Germinal center (tissue), 1 donor: ENCODE measurements at regions not wholly inside any gene's neighbourhood (a gene's known extent, or its start where the extent isn't known, plus 50 kb on each side); places are given as distances from the start of the nearest gene placed in this dataset.

Experiments used
- DNase-seq: peaks from one replicate; pipeline ENCODE4 v3.0.0; 2012; ENCODE audit warnings: mixed read lengths, low spot score

DNA sequence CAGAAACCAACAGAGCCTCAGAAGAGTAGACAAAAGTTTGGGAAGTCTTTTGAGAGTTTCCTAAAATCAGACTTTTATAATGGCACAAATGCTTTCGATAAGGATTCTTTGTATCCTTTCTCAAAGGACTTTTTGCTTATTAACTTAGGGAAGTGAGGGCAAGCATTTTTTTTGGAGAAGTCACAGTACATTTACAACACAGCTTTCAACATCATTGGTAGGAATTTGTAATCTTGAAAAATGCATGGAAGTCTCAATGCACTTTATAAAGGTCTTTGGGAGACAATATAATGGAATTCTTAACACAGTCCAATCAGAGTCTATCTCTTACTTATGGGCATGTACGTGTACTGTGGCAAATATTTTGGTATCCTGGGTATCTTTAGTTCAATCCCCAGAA, 325.8 kb upstream of the NR5A2 start:
- DNase-seq = no peak

DNA sequence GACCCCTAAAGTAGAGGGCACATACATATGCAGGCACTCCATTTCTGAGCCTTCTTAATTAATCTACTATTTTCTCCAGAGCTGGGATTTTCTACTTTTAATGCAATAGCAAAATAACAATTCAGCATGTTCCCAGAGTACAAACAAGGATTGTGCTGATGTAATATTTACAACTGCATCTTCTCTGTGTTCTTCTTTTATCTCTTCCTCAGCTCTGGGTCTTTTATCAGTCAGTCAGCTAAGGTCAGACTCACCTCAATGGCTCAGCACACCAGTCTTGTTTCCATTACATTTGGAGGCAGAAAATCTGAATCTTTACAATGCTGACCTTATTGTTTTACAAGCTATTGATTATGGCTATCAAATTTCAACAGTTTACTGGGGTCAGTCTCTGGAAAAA, 323.3 kb upstream of the NR5A2 start:
- no peak for DNase-seq

DNA sequence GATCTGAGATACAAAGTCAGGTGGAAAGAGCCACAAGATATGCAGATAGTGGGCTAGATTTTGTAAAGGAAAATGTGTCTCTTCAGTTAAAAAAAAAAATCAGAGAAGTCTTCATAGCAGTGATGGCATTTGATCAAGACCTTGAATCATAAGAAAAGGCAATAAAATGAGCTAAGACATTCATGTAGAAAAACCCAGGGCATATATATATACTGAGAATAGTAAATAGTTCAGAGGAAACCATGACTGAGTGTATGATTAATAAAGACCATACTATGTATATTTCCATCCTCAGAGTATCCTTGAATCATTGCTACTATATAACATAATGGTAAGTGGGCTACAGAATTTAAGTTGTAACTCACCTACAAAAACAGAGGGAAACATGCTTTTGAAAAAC, 321.7 kb upstream of the NR5A2 start:
- no peak for DNase-seq

DNA sequence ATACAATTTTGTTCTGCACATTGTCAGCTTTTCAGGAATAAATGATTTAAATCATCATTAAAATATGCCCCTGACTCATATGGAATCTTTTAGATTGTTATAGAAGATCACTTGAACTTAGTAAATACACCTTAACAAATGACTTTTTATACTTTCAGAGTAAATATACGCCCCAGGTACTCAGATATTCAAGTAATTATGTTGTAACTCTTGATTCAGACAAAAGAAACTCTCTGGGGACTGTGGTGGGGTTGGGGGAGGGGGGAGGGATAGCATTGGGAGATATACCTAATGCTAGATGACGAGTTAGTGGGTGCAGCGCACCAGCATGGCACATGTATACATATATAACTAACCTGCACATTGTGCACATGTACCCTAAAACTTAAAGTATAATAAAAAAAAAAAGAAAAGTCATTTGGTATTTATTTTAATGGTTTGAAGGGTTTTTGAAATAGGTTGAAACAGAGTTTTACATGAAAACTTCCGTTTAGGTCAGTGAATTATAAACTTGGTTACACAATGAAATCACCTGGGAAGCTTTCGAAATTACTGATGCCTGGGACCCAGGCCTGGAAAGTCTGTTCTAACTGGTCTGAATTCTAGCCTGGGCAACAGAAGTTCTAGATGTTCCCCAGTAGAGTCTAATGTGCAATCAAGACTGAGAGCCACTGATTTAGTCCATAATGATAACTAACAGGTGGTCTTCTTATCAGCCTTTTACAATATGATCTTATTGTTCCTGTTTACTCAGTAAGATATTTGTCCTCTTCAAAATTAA, 320.5 kb upstream of the NR5A2 start:
- DNase-seq = no peak

DNA sequence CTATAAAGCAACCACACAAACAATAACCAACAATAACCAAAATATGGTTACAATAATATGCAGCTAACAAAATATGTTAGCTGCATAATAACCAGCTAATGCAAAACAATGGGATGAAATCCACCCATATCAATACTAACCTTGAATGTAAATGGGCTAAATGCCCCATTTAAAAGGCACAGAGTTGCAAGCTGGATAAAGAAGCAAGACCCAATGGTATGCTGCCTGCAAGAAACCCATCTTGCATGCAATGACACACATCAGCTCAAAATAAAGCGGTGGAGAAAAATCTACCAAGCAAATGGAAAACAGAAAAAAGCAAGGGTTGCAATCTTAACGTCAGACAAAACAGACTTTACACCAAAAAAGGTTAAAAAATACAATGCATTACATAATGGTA, 316.5 kb upstream of the NR5A2 start:
- no peak for DNase-seq

DNA sequence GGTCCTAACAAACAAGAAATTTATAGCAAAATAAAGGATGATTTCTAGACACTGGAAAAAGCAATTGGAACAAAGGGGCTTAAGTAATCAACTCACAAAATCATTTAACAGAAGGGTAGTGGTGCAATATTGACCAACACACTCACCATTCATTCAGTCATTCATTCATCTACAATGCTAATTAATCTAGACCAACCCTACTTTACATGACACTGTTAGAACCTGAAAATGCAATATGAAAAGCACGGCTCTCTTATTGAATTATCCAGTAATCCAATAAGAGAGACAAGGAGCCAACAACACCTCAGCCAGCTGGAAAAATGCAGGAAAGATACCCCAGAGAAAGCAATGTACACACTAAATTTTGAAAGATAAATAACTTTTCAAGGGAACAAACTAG, 310.8 kb upstream of the NR5A2 start:
- DNase-seq = no peak

DNA sequence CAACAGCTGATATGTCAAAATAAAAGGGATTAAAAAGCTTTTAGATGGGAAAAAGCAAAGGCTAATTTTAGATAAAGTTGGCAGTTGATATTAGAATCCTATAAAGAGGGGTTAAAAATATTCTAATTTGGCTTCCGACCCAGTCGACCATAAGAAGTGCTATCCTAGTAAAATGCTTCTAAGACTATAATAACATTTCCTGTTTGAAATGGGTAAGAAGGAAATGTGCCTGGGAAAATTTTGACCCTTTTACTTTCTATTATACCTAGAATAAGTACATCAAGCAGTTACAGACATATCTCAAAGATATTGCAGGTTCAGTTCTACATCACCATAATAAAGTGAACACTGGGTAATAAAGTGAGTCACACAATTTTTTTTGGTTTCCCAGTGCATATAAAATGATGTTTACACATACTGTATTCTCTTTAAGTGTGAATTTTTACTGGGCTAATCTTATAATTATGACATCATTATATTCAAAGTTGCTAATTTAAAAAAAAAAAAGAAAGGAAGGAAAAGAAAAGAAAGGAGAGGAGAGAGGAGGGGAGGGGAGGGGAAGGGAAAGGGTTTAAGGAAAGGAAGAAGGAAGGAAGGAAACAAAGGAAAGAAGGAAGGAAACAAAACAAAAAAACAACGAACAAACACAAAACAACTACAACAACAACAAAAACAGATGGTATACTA, 308.2 kb upstream of the NR5A2 start:
- no peak for DNase-seq

DNA sequence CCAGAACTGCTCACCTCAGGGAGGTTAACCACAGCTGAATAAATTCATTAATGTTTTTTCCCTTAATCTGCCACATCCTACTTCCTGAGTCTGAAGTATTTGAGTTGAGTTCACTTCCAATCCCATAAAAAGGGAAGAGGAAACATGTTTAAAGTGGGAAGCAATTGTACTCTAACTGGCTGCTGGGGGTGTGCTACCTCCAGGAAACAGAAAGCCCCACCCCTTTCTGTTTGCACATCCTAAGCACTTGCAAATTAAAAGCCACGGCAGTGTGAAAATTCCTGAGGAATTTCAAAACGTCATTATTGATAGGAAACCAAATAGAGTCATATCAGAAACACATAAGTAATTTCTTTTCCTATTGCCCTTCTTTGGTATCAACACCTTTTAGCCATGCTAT, 307.0 kb upstream of the NR5A2 start:
- no peak for DNase-seq

DNA sequence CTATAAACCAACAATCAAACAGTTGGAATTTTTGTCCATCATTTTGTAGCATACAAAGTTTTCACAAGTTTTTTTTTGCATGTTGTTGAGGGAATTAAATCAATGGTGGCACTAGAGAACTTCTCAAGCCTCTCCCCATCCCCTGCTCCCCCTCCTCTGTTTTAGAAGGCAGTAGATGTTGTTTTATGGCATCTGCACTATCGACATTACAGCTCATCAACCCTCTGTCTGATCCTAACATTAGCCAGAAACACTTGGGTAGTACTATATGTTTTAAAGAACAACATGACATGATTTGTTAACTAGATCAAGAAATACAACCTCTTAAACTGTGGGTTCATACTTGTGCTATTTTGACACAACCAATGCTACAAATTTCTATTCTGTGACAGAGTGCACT, 306.5 kb upstream of the NR5A2 start:
- no peak for DNase-seq

DNA sequence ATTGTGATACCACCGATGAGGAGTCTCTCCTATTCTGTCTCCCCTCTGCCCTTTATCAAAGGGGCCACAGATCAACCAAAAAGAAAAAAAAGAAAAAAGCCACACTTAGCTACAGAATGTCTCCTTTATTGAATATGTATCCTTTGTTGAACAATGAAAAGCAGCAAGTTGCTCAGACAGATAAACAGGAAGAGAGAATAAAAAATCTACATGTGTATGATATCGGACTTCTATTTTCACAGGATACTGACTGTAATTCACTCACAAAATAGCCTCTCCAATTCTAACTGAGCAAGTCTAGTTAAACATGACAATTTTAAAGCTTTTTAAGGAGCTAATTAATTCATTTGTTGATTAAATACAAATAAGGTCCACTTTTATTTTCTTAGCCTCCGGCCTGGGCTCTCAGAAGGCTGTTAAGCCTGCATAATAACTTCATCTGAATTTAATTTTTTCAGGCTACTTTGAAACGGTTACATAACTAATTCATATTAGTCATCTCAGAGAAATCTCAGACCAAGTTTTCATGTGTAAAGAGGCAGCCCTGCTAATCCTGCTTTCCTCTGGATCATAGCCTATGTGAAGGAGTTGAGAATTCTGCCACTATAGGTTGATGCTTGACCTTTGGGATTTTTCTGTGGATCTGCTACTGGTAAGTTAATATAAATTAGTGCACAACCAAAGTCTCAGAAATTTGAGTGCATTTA, 304.1 kb upstream of the NR5A2 start:
- no peak for DNase-seq

DNA sequence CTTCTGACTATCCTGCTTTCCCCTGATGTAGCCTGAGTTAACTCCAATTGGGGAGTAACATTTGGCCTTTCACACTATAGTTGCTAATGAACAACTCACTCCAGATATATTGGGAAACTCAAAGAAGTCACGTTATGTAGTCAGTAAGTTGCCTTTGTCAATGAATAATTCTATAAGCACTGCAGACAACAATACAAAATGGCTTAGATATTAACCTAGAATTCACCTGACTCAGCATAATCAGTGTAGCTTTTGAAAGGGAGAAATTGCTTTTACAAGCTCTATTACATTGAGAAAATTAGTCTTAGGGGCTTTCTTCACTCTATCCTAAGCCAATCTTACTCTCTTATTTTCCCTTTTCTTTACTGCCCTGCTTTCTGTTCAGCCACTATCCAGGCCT, 303.5 kb upstream of the NR5A2 start:
- DNase-seq = no peak

DNA sequence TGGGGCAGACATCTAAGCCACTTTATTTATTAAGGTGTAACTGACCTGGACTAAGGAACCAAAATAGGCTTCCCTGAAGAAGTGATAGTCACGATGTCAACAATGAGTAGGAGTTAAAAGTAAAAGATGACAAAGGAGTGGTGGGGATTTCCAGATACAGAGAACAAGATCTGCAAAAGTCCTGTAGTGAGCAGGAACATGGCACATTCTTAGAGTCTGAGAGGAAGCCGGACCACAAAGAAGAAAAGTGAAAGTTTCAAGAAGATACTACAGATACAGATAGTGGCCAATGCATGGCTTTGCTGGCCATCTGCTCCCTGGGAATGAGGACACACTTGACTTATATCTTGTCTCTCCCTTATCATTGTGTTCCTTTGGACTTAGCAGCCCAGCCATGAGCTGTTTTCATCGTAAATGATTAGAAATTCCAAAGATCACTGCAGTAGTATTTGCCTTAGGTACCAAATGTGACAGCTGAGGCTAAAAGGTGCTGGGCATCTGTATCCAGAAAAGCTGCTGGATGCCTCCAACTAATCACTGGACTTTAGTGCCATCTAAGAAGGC, 302.4 kb upstream of the NR5A2 start:
- DNase-seq = no peak

DNA sequence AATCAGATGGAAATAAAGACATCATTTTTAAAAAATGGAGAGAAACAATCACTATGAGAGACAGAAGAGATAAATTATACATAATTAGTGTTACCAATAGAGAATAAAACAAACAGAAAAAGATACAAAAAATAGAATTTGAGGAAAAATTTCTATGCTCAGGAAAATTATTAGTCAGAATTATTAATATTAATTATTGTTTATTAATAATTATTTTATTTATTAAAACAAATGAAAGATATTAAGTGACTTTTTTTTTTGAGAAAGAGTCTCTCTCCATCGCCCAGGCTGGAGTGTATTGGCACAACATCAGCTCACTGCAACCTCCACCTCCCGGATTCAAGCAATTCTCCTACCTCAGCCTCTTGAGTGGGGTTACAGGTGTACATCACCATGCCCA, 299.8 kb upstream of the NR5A2 start:
- no peak for DNase-seq

DNA sequence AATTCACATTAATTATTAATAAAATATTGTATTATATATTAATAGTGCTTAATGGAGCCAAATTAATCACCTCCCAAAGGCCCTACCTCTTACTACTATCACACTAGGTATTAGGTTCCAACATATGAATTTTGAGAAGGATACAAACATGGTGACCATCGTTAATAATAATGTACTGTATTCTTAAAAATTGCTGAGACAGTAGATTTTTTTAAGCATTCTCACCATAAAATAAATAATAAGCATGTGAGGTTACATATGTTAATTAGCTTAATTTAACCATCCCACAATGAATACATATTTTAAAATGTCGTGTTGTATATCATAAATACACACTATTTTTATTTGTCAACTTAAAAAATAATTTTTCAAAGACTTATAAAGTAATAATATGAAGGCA, 299.2 kb upstream of the NR5A2 start:
- DNase-seq = no peak

DNA sequence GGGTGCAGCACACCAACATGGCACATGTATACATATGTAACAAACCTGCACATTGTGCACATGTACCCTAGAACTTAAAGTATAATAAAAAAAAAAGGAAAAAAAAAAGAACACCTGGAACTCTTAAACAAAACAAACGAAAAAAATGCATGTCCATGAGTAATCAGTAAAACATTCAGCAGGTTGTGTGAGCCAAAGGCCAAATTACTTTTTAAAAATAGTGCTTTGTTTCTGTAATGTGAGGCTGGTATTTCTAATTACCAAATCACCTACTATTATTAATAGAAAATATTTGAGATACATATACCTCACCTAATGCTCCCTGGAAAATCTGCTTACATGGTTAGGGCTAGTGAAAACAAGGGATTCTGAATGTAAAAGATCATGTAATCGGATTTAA, 294.4 kb upstream of the NR5A2 start:
- DNase-seq = no peak

DNA sequence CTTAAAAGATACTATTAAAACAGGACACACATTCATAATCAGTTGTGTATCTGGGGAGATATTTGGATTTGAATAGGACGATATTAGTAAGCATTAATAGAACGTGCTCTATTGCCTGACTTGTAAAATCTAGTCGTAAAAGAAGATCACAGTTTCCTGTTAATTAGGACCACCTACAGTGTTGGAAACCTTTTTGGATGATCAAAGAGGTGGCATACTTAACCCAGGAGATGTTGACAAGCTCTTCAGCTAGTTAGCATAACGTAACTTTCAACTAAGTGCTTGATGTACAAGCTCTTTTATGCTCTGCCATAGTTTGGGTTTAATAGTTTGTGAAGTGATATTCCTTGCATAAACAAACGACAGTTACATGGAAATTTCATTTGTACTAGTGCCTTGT, 293.3 kb upstream of the NR5A2 start:
- DNase-seq = no peak

DNA sequence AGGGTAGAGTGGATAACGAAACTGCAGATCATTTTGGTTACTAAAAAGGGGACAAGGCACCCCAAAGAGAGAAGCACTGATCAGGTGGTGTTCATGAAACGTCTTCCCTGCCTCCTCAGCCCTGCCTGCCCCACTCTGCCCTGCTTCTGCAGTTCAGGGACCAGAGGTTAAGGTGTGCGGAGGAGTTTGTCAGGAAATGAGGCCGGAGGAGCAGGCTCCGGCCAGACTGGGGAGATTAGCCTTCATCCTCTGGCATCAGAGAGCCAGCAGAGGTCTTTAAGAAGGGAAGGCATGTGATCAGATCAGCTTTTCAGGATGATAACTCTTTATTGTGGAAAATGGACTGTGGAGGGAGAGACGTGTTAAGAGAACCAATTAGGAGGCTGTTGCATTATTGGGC, 291.9 kb upstream of the NR5A2 start:
- no peak for DNase-seq

DNA sequence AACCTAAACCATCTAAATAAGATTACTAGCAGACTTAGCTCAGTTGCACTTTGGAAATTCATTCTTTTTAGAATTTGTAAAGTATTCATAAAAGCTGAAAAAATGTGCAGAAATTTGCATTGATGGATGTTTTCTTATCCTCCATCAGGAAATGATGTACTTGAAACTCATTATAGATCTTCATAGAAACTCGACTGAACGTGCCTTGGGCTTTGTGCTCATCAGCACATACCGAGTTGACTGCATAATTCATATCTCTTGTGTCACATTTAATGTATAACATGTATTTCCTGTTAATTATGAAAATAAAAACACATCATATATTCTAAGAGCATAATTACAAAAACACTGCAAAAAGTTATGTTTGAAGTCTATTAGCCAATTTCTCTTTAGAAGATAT, 290.9 kb upstream of the NR5A2 start:
- DNase-seq = no peak

DNA sequence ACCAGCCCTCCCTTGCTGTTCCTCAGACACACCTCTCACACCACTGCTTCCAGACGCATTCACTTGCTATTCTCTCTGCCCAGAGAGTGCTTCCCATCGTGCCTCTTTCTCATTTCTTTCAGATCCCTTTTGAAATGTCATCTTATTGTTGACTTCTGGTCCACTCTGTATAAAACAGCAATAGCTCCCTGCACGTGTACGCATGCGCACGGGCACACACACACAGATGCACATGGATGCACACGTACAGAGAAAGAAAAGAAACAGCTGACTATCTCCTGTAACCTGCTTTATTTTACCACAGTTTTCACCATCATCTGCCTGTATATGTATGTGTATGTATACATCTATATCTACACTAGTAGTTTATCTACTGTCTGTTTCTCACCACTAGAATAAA, 285.9 kb upstream of the NR5A2 start:
- no peak for DNase-seq

DNA sequence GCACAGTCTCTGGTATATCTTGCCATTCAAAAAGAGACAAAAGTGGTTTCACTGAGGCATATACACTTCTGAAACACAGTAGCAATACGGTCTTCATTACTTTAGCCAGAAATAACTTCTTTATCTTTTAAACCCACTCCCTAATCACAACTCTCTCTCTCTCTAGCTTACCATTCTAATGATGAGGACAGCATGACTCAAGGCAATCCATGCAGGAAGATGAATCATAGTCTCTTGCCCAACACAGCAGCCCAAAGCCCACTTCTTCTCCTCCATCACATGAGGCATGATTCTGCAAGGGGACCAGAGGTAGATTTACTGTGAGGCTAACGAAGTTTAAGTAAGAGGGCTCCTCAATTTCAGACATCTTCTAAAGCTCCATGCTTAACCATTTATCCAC, 285.0 kb upstream of the NR5A2 start:
- no peak for DNase-seq

DNA sequence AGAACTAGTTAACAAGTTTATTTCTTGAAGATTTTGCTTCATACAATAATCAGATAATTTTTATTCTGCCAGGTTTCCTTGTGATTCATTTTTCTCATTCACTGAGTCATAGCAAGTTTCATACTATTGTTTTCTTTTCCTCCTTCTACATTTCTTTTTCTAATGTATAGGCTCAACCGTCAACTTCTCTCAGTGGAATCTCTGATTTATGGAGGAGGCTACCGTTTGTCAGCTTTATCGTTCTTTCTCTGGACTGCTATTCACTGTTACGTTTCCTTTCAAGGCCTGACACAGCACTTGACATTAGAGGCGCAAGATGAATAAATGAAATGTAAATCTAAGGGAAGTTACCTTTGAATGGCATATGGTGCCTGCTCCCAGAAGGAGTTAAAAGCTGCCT, 284.3 kb upstream of the NR5A2 start:
- DNase-seq = no peak

DNA sequence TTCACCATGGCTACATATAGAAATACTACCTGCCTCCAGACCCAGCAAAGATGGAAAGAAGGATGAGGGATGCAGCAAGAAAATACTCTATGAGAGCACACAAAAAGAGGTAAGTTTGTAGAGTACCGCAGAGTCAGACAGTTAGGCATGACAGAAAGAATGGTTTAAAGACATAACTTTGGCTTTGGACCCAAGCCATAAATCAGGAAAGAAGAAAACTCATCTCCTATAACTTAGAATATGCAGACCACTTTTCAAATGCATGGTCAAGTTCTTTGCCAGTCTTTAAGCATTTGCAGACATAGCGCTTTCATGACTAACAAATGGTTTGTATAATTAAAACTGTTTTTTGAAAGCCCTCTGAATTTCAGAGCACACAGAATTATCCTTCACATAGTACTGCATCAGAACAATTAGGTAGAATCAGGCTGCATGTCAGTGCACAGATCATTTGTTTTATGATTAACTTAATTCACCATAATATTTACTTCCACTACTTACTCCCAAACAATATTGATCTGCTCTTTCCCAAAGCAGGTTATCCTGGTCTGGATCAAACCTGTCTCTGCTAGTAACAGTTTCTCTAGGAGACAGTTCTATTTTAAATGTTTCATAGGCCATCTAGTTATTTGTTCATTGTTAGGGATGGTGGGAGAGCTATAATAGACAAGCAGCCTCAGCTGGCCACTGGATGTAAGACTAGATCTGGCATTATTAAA, 280.7 kb upstream of the NR5A2 start:
- DNase-seq = no peak
